IMR-90 (cell line): ENCODE measurements at regions not wholly inside any gene's neighbourhood (a gene's known extent, or its start where the extent isn't known, plus 50 kb on each side); places are given as distances from the start of the nearest gene placed in this dataset.

ENCODE experiments used
- ATAC-seq: fragments of 200-7000 bp; cut with Tn5 transposase; 2 replicates; pipeline ENCODE4 v1.9.1; 2020; ENCODE audit warnings: low read depth, mild to moderate bottlenecking, moderate library complexity
- BruUV-seq: library from RNA; stranded (reverse); fragments of 400-500 nt; replicated peaks from 2 replicates; lab custom pipeline; 2021; lab: Mats Ljungman, UMichigan
- CTCF ChIA-PET: fragments of 300-600 bp; formaldehyde crosslinking; extraction: SDS; loops from one replicate; lab custom pipeline; 2021; ENCODE audit warnings: antibody characterized with exemption; lab: Yijun Ruan, JAX
- POLR2A ChIA-PET: fragments of 300-600 bp; sonication (Branson Sonifier 250); formaldehyde crosslinking; loops from one replicate; lab custom pipeline; 2022; ENCODE audit warnings: antibody characterized with exemption; ENCODE audit not compliant: unreplicated experiment; lab: Charles Lee
- DNase-seq: peaks from one replicate; pipeline ENCODE4 v3.0.0; 2013
- H2AFZ ChIP-seq: replicated peaks from 2 replicates; pipeline ENCODE3; 2013; ENCODE audit warnings: low read length, mild to moderate bottlenecking; ENCODE audit not compliant: poor library complexity
- H2AK5ac ChIP-seq: 2 replicates; pipeline ENCODE4 v1.6.1; 2013; ENCODE audit warnings: low read depth, low read length, inconsistent platforms
- H2AK9ac ChIP-seq: replicated peaks from 2 replicates; pipeline ENCODE3; 2013; ENCODE audit warnings: mild to moderate bottlenecking, low read depth, low read length, moderate library complexity; ENCODE audit not compliant: poor library complexity
- H2BK120ac ChIP-seq: 2 replicates; pipeline ENCODE4 v1.6.1; 2013; ENCODE audit warnings: low read depth, low read length, inconsistent platforms
- H2BK15ac ChIP-seq: 3 replicates; pipeline ENCODE4 v1.6.1; 2013; ENCODE audit warnings: low read depth, low read length, inconsistent platforms
- H2BK20ac ChIP-seq: 2 replicates; pipeline ENCODE4 v1.6.1; 2013; ENCODE audit warnings: low read depth, mild to moderate bottlenecking, inconsistent platforms, low read length, moderate library complexity
- H2BK5ac ChIP-seq: 2 replicates; pipeline ENCODE4 v1.6.1; 2013; ENCODE audit warnings: mild to moderate bottlenecking, low read depth, low read length, inconsistent platforms; ENCODE audit not compliant: poor library complexity, severe bottlenecking
- H3K14ac ChIP-seq: replicated peaks from 2 replicates; pipeline ENCODE4 v1.6.1; 2013; ENCODE audit warnings: low read depth, low read length, inconsistent platforms
- H3K18ac ChIP-seq: 2 replicates; pipeline ENCODE4 v1.6.1; 2013; ENCODE audit warnings: low read depth, low read length, control low read depth
- H3K23ac ChIP-seq: 2 replicates; pipeline ENCODE4 v1.6.1; 2013; ENCODE audit warnings: low read depth, low read length, inconsistent platforms
- H3K27ac ChIP-seq: 2 replicates; pipeline ENCODE4 v1.5.1; 2013; ENCODE audit warnings: mild to moderate bottlenecking, control low read depth, low read length; ENCODE audit not compliant: insufficient read depth
- H3K27me3 ChIP-seq: 2 replicates; pipeline ENCODE4 v1.6.1; 2013; ENCODE audit warnings: low read length; ENCODE audit not compliant: control insufficient read depth, insufficient read depth
- H3K36me3 ChIP-seq: 2 replicates; pipeline ENCODE4 v1.6.1; 2013; ENCODE audit warnings: low read length, mixed read lengths; ENCODE audit not compliant: control insufficient read depth, insufficient read depth
- H3K4ac ChIP-seq: 2 replicates; pipeline ENCODE4 v1.6.1; 2013; ENCODE audit warnings: low read depth, low read length, inconsistent platforms
- H3K4me1 ChIP-seq: 2 replicates; pipeline ENCODE4 v1.6.1; 2013; ENCODE audit warnings: low read length, mixed read lengths; ENCODE audit not compliant: control insufficient read depth, insufficient read depth
- H3K4me2 ChIP-seq: 2 replicates; pipeline ENCODE4 v1.6.1; 2013; ENCODE audit warnings: low read depth, mild to moderate bottlenecking, control low read depth, low read length, moderate library complexity
- H3K4me3 ChIP-seq: 2 replicates; pipeline ENCODE4 v1.5.1; 2013; ENCODE audit warnings: low read depth, mild to moderate bottlenecking, control low read depth, low read length, moderate library complexity; ENCODE audit not compliant: insufficient read depth
- H3K56ac ChIP-seq: 2 replicates; pipeline ENCODE4 v1.6.1; 2013; ENCODE audit warnings: low read length, inconsistent platforms; ENCODE audit not compliant: insufficient read depth; ENCODE audit errors: extremely low read depth
- H3K79me1 ChIP-seq, 2 experiments: 2 replicates each; pipeline ENCODE4 v1.6.1; 2013; ENCODE audit warnings: low read length in 2 of 2, inconsistent platforms in 1 of 2, low read depth in 1 of 2
- H3K9ac ChIP-seq: 2 replicates; pipeline ENCODE4 v1.6.1; 2013; ENCODE audit warnings: low read depth, low read length, control low read depth
- H3K9me1 ChIP-seq: 2 replicates; pipeline ENCODE4 v1.6.1; 2013; ENCODE audit warnings: low read length, inconsistent platforms; ENCODE audit not compliant: insufficient read depth
- H3K9me3 ChIP-seq: 2 replicates; pipeline ENCODE4 v1.6.1; 2013; ENCODE audit warnings: low read length; ENCODE audit not compliant: control insufficient read depth, insufficient read depth
- H4K20me1 ChIP-seq: 2 replicates; pipeline ENCODE4 v1.6.1; 2013; ENCODE audit warnings: low read length, inconsistent platforms; ENCODE audit not compliant: insufficient read depth
- H4K5ac ChIP-seq: 2 replicates; pipeline ENCODE4 v1.6.1; 2013; ENCODE audit warnings: mild to moderate bottlenecking, low read depth, low read length, control low read depth
- H4K8ac ChIP-seq, 2 experiments: 2 replicates each; pipeline ENCODE4 v1.6.1; 2013; ENCODE audit warnings: low read depth in 2 of 2, low read length in 2 of 2, control low read depth in 1 of 2, inconsistent platforms in 1 of 2
- H4K91ac ChIP-seq: 2 replicates; pipeline ENCODE4 v1.6.1; 2013; ENCODE audit warnings: low read depth, low read length, inconsistent platforms; ENCODE audit not compliant: insufficient read depth
- CEBPB ChIP-seq: IDR thresholded peaks from 2 replicates; pipeline ENCODE4 v1.6.1; 2012; ENCODE audit warnings: low read depth, low read length, improper control_type of control experiment
- CTCF ChIP-seq: conservative IDR thresholded peaks from 2 replicates; pipeline ENCODE4 v1.5.1; 2012; ENCODE audit warnings: mild to moderate bottlenecking, low read depth, low read length, improper control_type of control experiment
- FOS ChIP-seq: fragments of 150-350 bp; IDR thresholded peaks from 2 replicates; pipeline ENCODE4 v1.6.1; 2016; ENCODE audit warnings: low read depth, low read length
- MAFK ChIP-seq: IDR thresholded peaks from 2 replicates; pipeline ENCODE4 v1.6.1; 2012; ENCODE audit warnings: low read depth, low read length, improper control_type of control experiment
- MAZ ChIP-seq: IDR thresholded peaks from 2 replicates; pipeline ENCODE4 v1.6.1; 2012; ENCODE audit warnings: low read depth, mild to moderate bottlenecking, low read length, improper control_type of control experiment, moderate library complexity, borderline replicate concordance
- MXI1 ChIP-seq: IDR thresholded peaks from 2 replicates; pipeline ENCODE4 v1.6.1; 2012; ENCODE audit warnings: low read depth, mild to moderate bottlenecking, low read length, moderate library complexity, borderline replicate concordance
- POLR2A ChIP-seq: IDR thresholded peaks from 2 replicates; pipeline ENCODE4 v1.6.1; 2012; ENCODE audit warnings: mild to moderate bottlenecking, low read depth, low read length
- SMC3 ChIP-seq: fragments of 150-350 bp; IDR thresholded peaks from 2 replicates; pipeline ENCODE4 v1.6.1; 2016; ENCODE audit warnings: low read depth, mild to moderate bottlenecking, antibody characterized with exemption, low read length, moderate library complexity
- USF2 ChIP-seq: fragments of 150-350 bp; IDR thresholded peaks from 2 replicates; pipeline ENCODE4 v1.6.1; 2017; ENCODE audit warnings: mild to moderate bottlenecking, antibody characterized with exemption, low read length, low read depth
- dilution Hi-C: fragments of 300-500 bp; cut with HindIII; formaldehyde crosslinking; loops from one replicate; pipeline ENCODE4 v1.14.3; 2018; ENCODE audit warnings: low sequenced_read_pairs; ENCODE audit not compliant: unreplicated experiment
- in situ Hi-C: fragments of 300-500 bp; cut with MboI; formaldehyde crosslinking; loops from 3 replicates; pipeline ENCODE4 v1.14.3; 2019; ENCODE audit warnings: low sequenced_read_pairs, inconsistent platforms, mixed read lengths
- intact Hi-C: fragments of 100-400 bp; cut with micrococcal nuclease; formaldehyde crosslinking; loops from 2 replicates; pipeline ENCODE4 v1.10.0; 2022

- H3K4me1 ChIP-seq = no peaks in the 10 kb centered on the region
- no peak overlapping the region for H2BK120ac ChIP-seq
- no peak overlapping the region for H4K5ac ChIP-seq
- no peak overlapping the region for H3K27ac ChIP-seq
- H2BK5ac ChIP-seq = no peak overlapping the region
- no peak overlapping the region for H4K91ac ChIP-seq
- no peak overlapping the region for H2AK9ac ChIP-seq
- no peak overlapping the region for H2AK5ac ChIP-seq
- H2BK15ac ChIP-seq = no peak overlapping the region
- DNase-seq (no peak), ATAC-seq (no peak)
- H3K4me3 ChIP-seq = no peak overlapping the region
- H3K56ac ChIP-seq = no peak overlapping the region
- no peak overlapping the region for H3K4me2 ChIP-seq
- no peak overlapping the region for H4K8ac ChIP-seq
- H3K14ac ChIP-seq = no peak overlapping the region
- H2AFZ ChIP-seq = no peak overlapping the region
- H3K9ac ChIP-seq = no peak overlapping the region
- TF ChIP-seq FOS (no peak), MAZ (no peak), MAFK (no peak), CTCF (no peak), USF2 (no peak), MXI1 (no peak), CEBPB (no peak), SMC3 (no peak), POLR2A (no peak)
- H3K9me1 ChIP-seq = no peaks in the 10 kb centered on the region
- no peak overlapping the region for H2BK20ac ChIP-seq
- H3K36me3 ChIP-seq = no peaks in the 10 kb centered on the region
- dilution Hi-C loops (no loop called here), in situ Hi-C loops (no loop called here), intact Hi-C loops (no loop called here)
- ChIA-PET CTCF (no interaction called here), POLR2A (no interaction called here)
- no peak overlapping the region for H3K23ac ChIP-seq
- H3K79me1 ChIP-seq = no peaks in the 10 kb centered on the region
- H3K27me3 ChIP-seq = no peaks in the 10 kb centered on the region
- no peak overlapping the region for H3K4ac ChIP-seq
- BruUV-seq = no TSS peak
- 0 out of 2 replicates have a peak, but pooled peaks cover 2% of the 10 kb centered on the region for H3K9me3 ChIP-seq
- H3K18ac ChIP-seq = no peak overlapping the region
- no peaks in the 10 kb centered on the region for H4K20me1 ChIP-seq
These were observed 167.5 kb upstream of the DPP10 start for GRCh38 chr2:114274957-114275356.
